NCI-H69 (cell line): ENCODE measurements at regions not wholly inside any gene's neighbourhood (a gene's known extent, or its start where the extent isn't known, plus 50 kb on each side); places are given as distances from the start of the nearest gene placed in this dataset.
"Not testable (repeated sequence)": the region's sequence is repeated elsewhere in the genome, so short reads cannot be mapped to it uniquely, and the experiment has no call there.

Source experiments
- DNase-seq: peaks from one replicate; lab custom pipeline; 2025; lab: John Stamatoyannopoulos, UW

DNA sequence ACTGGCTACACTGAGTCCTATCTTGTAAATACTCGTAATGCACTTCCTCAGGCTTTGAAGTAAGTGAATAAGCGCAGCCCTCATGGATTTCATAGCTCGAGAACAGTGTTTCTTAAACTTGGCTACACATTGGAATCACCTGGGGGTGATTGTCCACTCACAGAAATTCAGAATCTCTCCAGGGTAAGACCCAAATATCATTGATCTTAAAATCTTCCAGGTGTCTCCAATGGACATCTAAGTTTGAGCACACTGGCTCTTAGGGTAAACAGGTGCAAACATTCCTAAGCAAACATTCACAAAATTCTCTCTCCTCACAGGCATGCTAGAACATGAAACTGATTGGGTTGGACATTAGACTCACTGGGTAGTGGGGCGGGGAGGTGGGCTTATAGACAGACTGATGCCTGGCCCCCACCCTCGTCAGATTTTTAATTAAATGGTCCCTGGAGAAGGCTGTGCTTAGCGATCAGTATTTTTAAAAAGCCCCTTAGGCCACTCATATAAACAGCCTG lies 279.7 kb upstream of the TBL1XR1 start:
- no peak for DNase-seq

GRCh38 chr3:177478170-177478867 lies 281.0 kb upstream of the TBL1XR1 start:
- DNase-seq: no peak

GRCh38 chr3:177479630-177480029 lies 282.3 kb upstream of the TBL1XR1 start:
- DNase-seq: no peak

DNA sequence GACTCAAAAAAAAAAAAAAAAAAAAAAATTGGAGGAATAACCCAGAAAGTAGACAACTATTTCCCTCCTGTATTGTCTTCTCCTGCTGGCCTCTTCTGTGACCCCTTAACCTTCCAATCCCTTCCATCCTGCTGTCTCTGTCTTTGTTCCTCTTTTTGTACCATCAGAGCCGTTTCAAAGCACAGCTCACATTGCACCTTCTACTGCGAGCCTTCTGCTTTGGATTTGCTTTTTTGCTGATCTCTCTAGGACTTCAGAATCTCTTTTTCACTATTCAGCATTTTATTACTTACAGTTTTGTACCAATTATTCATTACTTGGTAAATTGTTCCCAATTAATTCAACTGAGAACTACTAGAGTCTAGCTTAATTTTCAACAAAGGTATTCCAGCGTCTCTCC lies 284.0 kb upstream of the TBL1XR1 start:
- no peak for DNase-seq

DNA sequence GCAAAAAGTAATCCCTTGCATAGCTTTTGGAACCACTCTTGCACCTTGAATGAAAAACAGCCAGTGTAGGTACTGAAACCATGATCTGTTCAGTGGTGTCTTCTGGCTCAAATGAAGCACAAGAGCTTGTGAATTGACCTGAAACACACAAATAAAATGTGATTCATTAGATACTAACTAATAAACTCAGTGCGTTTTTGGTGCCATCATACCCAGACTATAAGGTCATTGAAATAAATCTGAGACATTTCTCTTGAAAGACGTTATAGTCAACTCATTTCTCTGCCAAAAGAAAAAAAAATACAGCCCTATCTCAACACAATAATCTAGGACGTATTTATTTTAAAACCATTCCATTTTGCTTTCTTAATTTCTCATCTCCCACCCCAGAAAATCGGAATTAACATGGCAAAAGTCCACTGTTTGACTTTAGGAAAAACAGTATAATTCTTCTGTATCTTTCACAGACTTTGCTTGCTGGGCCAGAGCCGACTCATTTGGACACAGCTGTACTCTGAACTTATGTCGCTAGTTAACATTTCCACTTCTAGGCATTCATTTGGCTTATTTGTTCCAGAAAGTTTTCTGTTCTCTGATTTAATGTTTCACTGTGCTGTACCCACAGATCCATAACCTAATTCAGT lies 284.9 kb upstream of the TBL1XR1 start:
- DNase-seq: no peak

- DNase-seq: peak; percentile 69
These were observed 286.1 kb upstream of the TBL1XR1 start for GRCh38 chr3:177483182-177483967.

- no peak for DNase-seq
These were observed 286.9 kb upstream of the TBL1XR1 start for GRCh38 chr3:177484206-177484605.

- DNase-seq: no peak
These were observed 287.6 kb upstream of the TBL1XR1 start for GRCh38 chr3:177484926-177485325.

DNA sequence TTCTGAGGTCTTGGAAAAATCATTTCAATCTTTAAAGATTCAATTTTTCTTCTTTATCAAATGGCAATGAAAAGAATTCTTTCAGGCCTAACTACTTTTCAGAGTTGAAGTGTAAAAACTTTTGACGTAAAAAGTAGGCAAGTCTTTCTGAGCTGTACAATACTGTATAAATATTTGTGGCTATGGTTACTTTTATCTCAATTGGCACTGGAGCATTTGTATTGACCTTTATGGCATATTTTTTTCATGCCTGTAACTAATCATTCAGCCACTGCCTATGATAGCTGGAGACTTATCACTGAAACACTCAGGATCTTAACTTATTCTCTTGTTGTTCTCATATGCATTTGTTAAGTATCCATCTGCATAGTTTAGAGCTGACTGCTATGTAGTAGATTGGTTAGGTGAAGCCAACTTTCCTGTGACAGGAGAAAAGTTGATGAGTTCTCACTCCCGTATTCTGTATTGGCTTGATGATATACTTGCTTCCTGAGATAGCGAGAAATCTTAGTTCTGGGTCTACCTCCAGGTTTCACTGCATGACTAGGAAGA lies 290.4 kb upstream of the TBL1XR1 start:
- no peak for DNase-seq

- DNase-seq: no peak
These were observed 291.5 kb upstream of the TBL1XR1 start for GRCh38 chr3:177488740-177489139.

DNA sequence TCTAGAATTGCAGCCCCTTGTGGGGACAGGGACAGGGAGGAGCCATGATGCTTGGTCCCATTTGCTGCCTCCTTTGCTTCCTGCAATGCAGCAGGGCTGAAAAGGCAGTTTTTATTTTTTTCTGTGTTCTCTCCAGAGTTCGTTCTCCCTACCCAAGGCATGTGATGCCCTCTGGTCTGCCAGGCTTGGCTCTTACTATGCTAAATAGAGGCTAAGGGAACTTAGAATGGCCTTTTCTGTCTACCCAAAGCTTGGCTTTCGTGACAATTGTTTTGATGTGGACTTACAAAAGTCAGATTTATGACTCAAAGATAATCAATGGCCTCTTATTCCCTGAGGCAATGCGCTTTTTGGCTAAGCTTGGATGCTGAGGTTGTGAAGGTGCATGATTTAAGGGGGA lies 293.3 kb upstream of the TBL1XR1 start:
- peak; percentile 35 for DNase-seq

GRCh38 chr3:177491296-177492032 lies 294.2 kb upstream of the TBL1XR1 start:
- peak; percentile 83 for DNase-seq

- DNase-seq: no peak
These were observed 295.8 kb upstream of the TBL1XR1 start for GRCh38 chr3:177493091-177493490.

- DNase-seq: no peak
These were observed 296.9 kb upstream of the TBL1XR1 start for GRCh38 chr3:177494216-177494615.

DNA sequence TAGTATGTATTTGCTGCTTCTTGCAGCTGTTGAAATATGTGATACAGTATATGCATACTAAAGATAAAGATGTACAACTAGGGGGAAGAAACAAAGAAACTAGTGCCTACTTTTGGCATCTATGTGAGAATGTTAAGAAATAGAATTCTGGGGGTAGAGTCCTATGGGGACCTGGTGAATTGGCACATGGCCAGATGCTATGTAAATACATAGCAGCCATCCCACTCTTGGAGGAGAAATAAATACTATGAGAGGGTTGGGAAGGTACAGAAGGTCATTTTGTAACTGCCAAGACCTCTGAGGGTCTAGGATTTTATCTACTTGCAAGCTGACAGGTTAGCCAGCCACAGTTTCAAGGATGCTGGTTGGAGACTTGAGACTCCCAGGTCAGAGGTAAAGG lies 298.3 kb upstream of the TBL1XR1 start:
- DNase-seq: peak; percentile 51

DNA sequence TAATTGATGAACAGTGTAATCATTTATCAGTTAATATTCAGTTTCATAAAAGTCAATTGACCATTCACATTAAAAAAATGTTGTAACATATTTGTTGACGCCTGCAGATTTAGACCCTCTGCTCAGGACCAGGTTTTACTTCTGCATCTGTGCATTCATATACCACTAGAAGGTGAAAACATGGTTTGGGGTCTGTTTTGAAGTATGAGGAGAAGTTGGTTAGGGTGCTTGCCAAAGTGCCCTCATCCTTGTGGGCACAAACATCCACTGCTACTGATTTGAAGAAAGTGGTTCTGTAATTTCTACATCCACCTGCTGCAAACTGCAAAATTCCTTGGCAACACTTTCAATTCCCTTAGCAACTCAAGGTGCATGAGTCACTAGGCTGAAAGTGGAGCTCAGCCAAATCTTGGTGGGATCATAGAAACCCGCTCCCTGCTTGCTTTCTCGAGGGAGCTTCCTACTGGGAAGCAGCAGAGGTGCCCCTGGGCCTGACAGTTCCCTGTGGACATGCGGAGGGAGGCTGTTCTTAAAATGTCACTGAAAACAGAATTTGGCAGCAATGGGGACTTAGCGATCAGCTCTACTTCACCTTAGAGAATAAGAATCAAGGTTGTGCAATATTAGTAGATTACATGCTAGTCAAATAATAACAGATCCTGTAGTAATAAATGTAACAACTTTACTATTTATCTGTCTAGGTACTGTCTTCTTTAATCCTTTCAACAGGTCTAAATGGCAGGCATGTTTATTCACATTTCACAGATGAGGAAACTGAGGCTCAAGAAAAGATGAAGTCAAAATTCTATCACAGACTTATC lies 301.0 kb upstream of the TBL1XR1 start:
- peak; percentile 57 for DNase-seq

GRCh38 chr3:177499039-177499438 lies 301.8 kb upstream of the TBL1XR1 start:
- not testable (repeated sequence) for DNase-seq

- no peak for DNase-seq
These were observed 302.6 kb upstream of the TBL1XR1 start for GRCh38 chr3:177499779-177500423.

DNA sequence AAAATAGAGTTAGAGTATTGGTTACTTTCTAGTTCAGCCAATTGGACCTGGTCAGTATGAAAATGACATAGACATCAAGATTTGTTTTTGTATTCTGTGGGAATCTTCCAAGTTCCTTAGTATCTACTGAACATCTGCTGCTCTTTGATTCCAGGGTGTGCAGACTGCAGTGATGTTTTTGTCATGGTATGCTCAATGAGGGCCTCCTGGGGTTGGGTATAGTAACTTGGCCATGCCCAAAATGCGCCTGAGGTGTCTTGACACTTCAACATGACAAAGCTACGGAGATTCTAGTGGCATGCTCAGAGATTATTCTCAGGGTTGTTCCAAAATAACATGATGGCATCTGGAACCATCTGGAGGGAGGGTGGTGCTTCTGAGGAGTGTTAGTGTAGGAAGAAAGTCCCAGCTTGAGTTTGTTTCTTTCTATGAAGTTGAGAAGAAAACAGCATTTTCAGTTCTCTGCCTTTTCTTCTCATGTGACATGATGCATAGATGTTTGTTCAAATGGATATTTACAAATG lies 313.5 kb upstream of the TBL1XR1 start:
- DNase-seq: no peak
